ENCODE measurements at regions not wholly inside any gene's neighbourhood (a gene's known extent, or its start where the extent isn't known, plus 50 kb on each side); places are given as distances from the start of the nearest gene placed in this dataset.
A peak's percentile ranks its signal among the peaks of the same experiment; 100 is the strongest.
"Not testable (repeated sequence)": the region's sequence is repeated elsewhere in the genome, so short reads cannot be mapped to it uniquely, and the experiment has no call there.

DNA sequence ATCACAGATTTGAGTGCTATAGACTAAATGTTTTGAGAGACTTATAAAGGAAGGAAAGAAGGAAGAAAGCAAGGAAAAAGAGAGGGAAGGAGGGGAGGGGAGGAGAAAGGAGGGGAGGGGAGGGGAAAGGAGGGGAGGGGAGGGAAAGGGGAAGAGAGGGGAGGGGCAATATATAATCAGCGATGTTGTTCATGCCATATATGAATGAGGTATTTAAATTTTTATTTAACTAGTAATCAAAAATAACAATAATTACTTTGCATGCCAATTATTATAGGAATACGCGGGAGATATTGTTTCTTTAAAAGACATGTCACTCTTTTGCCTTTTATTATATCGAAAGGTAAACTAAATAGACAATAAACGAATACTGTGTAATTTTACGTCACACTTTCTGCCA, 1029.7 kb downstream of the FAT4 start:
- no peak for DNase-seq (ENCODE audit: low spot score)

- no peak for DNase-seq (ENCODE audit: low spot score)
Measured at GRCh38 chr4:126346654-126347053, 1031.9 kb downstream of the FAT4 start.

DNA sequence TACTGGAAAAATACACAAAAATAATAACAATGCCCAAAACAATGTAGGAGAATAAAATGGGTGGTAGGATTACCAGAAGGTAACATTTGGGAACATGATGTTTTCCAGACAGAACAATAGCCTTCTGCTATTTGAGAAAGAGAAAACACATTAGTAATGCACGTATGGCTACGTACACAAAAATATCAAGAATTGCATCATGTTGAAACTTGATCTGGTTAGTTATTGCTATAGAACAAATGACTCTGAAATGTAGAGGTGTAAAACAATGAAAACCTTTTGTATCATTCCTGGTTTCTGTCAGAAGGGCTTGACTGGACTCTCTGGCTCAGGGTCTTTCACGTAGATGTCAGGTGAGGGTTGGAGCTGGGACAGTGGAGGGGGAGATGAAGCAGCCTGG, 1040.0 kb downstream of the FAT4 start:
- no peak for DNase-seq (ENCODE audit: low spot score)

DNA sequence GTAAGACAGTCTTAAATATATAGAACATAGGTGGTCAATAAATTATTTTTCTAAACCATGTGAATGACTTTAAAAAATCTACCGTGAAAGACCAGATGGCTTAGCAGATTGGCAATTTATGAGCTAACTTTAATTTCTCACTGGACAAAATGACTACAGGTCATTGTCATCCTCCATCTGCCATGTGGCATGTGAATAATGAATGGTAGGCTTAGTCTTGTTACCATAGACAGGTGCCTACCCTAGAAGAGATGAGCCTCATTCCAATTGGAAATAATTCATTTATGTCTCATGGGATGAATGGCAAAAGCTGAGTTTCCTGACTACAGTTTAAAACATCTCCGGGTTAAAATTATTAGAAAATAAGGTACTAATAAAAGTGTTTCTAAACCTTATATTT, 1043.3 kb downstream of the FAT4 start:
- no peak for DNase-seq (ENCODE audit: low spot score)

- no peak for DNase-seq (ENCODE audit: low spot score)
Measured at GRCh38 chr4:126361287-126361686, 1046.5 kb downstream of the FAT4 start.

DNA sequence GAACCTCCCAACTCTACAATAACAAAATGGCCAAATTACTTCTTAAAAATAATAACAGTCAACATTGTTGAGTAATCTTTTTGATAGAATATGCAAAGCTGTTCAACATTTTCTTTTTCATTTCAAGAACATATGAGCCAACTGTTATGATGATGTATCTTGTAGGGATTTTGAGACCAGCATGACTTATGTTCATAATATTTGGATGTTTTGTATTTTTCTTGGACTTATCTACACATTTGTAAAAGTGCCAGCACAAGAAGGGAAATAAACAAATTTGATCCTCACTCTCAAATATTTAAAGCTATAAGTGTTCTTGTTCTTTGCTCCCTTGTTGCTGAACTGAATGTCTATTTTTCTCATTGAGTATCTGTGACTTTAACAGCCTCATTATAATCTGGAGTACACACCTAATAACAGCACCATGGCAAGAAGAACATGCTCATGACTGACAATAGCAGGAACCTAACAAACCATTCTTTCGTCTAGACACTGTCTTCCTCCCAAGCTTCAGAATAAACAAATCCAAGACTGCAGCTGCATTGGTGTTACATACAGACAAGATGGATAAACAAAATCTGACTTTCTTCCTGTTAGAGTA, 1049.7 kb downstream of the FAT4 start:
- no peak for DNase-seq (ENCODE audit: low spot score)

GRCh38 chr4:126369076-126369475, 1054.3 kb downstream of the FAT4 start:
- no peak for DNase-seq (ENCODE audit: low spot score)

- no peak for DNase-seq (ENCODE audit: low spot score)
Measured at GRCh38 chr4:126372634-126373033, 1057.9 kb downstream of the FAT4 start.

DNA sequence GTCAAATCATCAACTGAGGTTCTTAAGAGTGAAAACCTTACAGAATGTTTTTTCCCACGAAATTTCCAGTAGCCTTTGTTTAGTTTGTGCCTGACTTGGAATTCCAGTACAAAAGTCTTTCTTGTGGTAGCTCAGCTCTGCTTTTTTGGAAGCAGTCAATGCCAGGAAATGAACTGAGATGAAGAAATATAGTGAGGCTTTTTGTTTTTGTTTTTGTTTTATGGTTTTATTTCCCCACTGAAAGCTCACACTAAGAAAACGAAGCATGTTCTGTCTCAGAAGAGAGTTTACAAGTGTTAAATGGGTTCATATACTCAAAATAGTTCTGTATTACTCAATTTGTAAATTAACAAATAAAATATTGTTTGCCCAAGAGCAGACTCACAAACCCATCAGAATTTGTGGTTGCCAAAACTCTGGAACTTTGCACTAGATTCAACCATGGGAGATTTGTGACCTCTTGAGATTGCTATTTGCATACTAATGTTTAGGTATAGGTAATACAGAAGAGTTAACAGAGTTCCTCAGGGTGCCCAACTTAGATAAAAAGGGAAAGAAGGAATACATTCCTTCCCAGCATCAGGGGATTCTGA, 1060.8 kb downstream of the FAT4 start:
- DNase-seq (ENCODE audit: low spot score) = no peak

- DNase-seq (ENCODE audit: low spot score) = no peak
Measured at GRCh38 chr4:126385954-126386353, 1071.2 kb downstream of the FAT4 start.

DNA sequence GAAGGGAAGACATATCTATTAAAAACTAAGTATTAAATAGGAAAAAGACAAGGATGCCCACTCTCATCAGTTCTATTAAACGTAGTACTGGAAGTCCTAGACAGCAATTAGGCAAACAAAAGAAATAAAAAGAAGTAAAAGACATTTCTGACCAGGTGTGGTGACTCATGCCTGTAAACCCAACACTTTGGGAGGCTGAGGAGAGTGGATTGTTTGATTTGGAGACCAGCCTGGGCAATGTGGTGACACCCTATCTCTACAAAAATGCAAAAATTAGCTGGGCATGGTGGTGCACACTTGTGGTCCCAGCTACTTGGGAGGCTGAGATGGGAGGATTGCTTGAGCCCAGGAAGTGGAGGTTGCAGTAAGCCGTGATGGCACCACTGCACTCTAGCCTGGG, 1071.8 kb downstream of the FAT4 start:
- no peak for DNase-seq (ENCODE audit: low spot score)

- no peak for DNase-seq (ENCODE audit: low spot score)
Measured at GRCh38 chr4:126395664-126396063, 1080.9 kb downstream of the FAT4 start.

GRCh38 chr4:126396121-126396520, 1081.4 kb downstream of the FAT4 start:
- no peak for DNase-seq (ENCODE audit: low spot score)

DNA sequence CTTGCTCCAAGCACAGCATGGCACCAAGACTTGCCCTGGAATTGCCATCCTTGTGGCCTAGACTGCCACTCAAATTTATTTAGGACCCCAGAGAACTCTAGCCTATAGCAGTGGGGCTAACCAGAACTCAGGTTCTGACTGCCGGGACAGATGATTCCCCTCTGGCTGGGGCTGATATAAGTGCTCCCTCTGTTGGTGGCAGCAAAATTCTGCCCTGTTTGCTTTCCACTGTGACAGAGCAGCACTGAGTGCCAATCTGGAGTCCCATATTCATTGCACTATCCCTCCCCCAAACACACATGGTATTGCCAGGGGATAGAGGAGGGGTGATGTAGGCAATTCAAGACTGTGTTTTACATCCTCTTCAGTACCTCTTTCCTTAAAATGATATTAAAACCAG, 1081.9 kb downstream of the FAT4 start:
- no peak for DNase-seq (ENCODE audit: low spot score)

DNA sequence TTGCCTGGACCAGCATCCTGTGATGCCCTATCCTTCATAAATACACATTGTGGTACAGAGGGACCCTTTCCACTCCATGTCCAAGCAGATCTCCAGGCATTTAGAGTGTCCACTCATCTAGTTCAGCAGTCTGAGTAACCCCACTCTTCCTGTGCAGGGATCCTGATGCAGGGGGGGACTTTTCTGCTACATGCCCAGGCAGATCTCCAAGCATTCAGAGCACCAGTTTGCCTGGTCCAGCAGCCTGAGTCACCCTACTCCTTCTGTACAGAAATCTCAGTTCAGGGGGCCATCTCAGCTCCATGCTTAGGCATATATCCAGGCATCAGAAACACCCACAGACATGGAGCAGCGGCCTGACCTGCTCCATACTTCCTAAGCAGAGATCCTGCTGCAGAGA, 1089.8 kb downstream of the FAT4 start:
- no peak for DNase-seq (ENCODE audit: low spot score)

DNA sequence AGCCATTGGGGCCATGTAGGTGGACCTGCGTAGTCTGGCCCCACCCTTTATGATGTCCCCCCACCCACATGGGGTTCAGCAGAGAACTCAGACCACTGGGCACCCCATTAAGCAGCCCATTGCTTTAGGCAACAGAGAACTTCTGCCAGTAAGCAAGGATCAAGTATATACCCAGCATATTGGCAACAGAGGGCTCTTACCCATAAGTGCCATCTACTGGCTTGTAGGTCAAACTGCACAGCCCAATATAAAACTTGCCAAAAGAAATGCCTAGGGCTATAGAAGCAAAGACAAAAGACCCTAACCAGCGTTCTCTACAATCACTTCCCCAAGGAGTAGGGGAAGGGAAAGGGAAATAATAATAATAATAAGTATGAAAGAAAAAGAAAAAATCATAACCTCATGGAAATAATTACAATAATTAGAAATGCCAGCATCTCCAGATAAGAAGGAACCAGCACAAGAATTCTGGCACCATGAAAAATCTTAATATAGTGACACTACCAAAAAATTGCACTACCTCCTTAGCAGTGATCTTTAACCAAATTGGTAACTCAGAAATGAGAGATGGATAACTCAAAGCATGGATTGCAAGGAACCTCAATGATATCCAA, 1090.7 kb downstream of the FAT4 start:
- peak; percentile 12 for DNase-seq (ENCODE audit: low spot score)

- no peak for DNase-seq (ENCODE audit: low spot score)
Measured at GRCh38 chr4:126409746-126410145, 1095.0 kb downstream of the FAT4 start.

GRCh38 chr4:126411047-126411446, 1096.3 kb downstream of the FAT4 start:
- no peak for DNase-seq (ENCODE audit: low spot score)

- DNase-seq (ENCODE audit: low spot score) = not testable (repeated sequence)
Measured at GRCh38 chr4:126412310-126412709, 1097.6 kb downstream of the FAT4 start.

GRCh38 chr4:126414741-126415140, 1100.0 kb downstream of the FAT4 start:
- DNase-seq (ENCODE audit: low spot score) = no peak

DNA sequence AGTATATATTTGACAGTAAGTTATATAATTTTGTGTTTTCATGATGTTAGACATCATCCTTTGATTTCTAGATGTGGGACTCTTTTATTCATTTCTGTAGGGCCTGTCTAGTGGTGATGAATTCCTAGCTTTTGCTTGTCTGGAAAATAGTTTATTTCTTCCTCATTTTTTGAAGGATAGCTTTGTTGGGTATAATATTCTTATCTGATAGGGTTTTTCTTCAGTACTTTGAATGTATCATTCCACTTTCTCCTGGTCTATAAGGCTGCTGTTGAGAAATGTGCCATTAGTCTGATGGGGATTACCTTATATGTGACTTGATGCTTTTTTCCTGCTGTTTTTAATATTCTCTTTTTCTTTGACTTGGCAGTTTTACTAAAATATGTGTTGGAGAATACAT, 1104.5 kb downstream of the FAT4 start:
- DNase-seq (ENCODE audit: low spot score) = no peak

DNA sequence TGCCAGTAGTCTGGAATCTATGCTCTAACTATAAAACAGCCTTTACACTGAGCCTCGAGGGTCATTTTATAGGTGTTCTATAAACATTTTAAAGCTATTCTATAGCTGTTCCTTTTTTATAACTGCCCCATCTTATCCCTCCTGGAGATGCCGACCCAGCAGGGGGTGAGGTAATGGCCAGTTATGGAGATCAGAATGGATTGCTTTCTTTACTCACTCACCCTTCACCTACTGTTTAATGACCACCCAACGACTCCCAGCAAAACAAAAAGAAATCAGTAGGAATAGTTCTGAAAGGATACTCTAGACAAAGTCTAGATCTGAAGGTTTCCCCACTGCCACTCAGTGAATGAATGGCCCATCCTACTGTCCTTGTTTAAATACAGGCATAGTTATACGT, 1113.1 kb downstream of the FAT4 start:
- DNase-seq (ENCODE audit: low spot score) = no peak

DNA sequence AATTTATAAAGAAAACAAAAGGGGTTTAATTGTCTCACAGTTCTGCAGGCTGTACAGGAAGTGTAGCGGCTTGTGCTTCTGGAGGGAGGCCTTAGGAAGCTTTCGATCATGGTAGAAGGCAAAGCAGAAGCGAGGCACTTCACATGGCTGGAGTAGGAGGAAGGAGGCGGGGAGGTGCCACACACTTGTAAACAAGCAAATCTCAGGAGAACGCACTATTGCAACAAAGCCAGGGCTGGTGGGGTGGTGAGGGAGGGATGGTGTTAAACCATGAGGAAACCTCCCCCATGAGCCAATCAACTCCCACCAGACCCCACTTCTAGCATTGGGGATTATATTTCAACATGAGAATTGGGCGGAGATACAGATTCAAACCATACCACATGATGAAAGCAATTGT, 1116.3 kb downstream of the FAT4 start:
- DNase-seq (ENCODE audit: low spot score) = no peak

DNA sequence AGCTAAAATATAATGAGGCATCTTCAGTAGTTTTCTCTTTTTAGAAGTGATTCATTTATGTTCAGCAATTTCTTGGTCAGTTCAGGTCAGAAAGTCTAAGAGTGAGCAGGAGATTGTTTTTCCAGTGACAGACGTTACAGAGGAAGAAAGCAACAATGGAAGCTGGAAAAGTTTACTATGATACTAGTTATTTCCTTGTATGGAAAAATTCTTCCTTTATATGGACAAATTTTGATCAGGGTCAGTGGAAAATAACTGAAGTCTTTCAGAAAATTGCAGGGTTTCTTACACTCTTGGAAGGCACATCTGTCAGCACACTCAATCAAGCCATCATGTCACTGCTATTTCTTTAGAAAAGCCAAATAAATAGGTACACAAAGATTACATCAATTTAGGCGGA, 1120.7 kb downstream of the FAT4 start:
- DNase-seq (ENCODE audit: low spot score) = no peak

Measured in cerebellar cortex (tissue), 1 donor.